Activated B cell treated with CpG ODN at 0.5 μM for 24 hours (primary cell): ENCODE measurements at regions not wholly inside any gene's neighbourhood (a gene's known extent, or its start where the extent isn't known, plus 50 kb on each side); places are given as distances from the start of the nearest gene placed in this dataset.

ENCODE experiments used
- ATAC-seq: fragments of 200-7000 bp; cut with Tn5 transposase; one replicate; pipeline ENCODE4 v1.10.0; 2021; ENCODE audit warnings: low read depth, mild to moderate bottlenecking, moderate library complexity
- CTCF ChIA-PET: fragments of 350-600 bp; sonication (Branson Sonifier 250); formaldehyde crosslinking; loops from one replicate; lab custom pipeline; 2021; ENCODE audit warnings: antibody characterized with exemption; lab: Charles Lee
- POLR2A ChIA-PET: fragments of 350-600 bp; sonication (Branson Sonifier 250); formaldehyde crosslinking; loops from one replicate; lab custom pipeline; 2021; ENCODE audit warnings: antibody characterized with exemption; lab: Charles Lee
- DNase-seq: peaks from one replicate; pipeline ENCODE4 v3.0.0; 2022
- H3K27ac Mint-ChIP-seq: one replicate; pipeline ENCODE4 v1.8.0; 2020; ENCODE audit warnings: mixed read lengths
- H3K27me3 Mint-ChIP-seq: one replicate; pipeline ENCODE4 v1.8.0; 2021; ENCODE audit warnings: mixed read lengths
- H3K36me3 Mint-ChIP-seq: one replicate; pipeline ENCODE4 v1.8.0; 2021; ENCODE audit warnings: low read depth, mixed read lengths
- H3K4me1 Mint-ChIP-seq: one replicate; pipeline ENCODE4 v1.8.0; 2021; ENCODE audit warnings: mixed read lengths
- H3K4me3 Mint-ChIP-seq: one replicate; pipeline ENCODE4 v1.8.0; 2020; ENCODE audit warnings: mild to moderate bottlenecking, mixed read lengths
- H3K9me3 Mint-ChIP-seq: one replicate; pipeline ENCODE4 v1.8.0; 2020; ENCODE audit warnings: mixed read lengths
- intact Hi-C: fragments of 100-400 bp; cut with micrococcal nuclease; formaldehyde crosslinking; loops from one replicate; pipeline ENCODE4 v1.15.1; 2024
- TF ChIP-seq, protein P1 (sequence below): fragments of 200-600 bp; IDR thresholded peaks from one replicate; pipeline ENCODE4 v1.8.0; 2022; ENCODE audit warnings: antibody characterized with exemption, mild to moderate bottlenecking

DNA sequence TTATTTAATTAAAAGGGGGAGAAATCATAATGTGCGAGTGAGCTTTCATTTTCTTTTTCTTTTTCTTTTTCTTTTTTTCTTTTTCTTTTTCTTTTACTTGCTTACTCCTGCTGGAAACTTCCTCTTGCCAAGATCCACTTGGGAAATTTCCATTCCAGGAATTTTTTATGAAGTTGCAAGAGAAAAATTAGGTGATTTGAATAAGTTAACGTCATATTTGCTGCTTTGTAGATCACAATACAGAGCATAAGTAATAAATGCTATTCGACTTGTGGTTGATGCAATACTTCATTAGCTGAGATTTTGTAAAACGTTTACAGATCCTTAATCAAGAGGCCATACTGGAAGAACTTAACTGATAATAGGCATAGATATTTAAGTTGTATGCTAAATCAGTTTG, 354.7 kb upstream of the SMIM21 start:
- Mint-ChIP-seq H3K4me1 (no peaks in the 10 kb centered on the region), H3K4me3 (no peak overlapping the region), H3K36me3 (no peaks in the 10 kb centered on the region), H3K9me3 (no peaks in the 10 kb centered on the region), H3K27me3 (no peaks in the 10 kb centered on the region), H3K27ac (no peak overlapping the region)
- POLR2A ChIA-PET: no interaction called here
- TF ChIP-seq, protein P1, sequence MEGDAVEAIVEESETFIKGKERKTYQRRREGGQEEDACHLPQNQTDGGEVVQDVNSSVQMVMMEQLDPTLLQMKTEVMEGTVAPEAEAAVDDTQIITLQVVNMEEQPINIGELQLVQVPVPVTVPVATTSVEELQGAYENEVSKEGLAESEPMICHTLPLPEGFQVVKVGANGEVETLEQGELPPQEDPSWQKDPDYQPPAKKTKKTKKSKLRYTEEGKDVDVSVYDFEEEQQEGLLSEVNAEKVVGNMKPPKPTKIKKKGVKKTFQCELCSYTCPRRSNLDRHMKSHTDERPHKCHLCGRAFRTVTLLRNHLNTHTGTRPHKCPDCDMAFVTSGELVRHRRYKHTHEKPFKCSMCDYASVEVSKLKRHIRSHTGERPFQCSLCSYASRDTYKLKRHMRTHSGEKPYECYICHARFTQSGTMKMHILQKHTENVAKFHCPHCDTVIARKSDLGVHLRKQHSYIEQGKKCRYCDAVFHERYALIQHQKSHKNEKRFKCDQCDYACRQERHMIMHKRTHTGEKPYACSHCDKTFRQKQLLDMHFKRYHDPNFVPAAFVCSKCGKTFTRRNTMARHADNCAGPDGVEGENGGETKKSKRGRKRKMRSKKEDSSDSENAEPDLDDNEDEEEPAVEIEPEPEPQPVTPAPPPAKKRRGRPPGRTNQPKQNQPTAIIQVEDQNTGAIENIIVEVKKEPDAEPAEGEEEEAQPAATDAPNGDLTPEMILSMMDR: no peak
- CTCF ChIA-PET: no interaction called here
- intact Hi-C loops: no loop called here
- no peak for ATAC-seq
- no peak for DNase-seq

DNA sequence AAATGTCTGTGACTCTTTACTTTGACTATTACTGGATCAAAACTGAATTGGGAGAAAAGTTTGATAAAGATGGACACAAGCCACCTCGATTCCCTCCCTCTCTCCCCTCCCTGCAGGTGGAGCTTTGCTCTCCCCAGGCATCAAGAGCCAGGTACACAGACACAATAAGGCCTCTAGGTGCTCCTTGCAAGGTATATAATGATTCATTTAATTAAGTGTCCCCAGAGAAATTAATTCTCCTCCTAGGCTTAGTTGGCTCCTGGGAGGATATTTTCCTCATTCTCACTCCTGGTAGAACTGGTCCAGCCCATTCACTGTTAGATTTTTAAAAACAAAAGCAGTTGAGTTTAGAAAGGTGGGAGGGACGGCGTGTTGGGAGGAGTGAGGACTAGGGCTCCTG, 352.4 kb upstream of the SMIM21 start:
- POLR2A ChIA-PET: no interaction called here
- no peaks in the 10 kb centered on the region for H3K36me3 Mint-ChIP-seq

DNA sequence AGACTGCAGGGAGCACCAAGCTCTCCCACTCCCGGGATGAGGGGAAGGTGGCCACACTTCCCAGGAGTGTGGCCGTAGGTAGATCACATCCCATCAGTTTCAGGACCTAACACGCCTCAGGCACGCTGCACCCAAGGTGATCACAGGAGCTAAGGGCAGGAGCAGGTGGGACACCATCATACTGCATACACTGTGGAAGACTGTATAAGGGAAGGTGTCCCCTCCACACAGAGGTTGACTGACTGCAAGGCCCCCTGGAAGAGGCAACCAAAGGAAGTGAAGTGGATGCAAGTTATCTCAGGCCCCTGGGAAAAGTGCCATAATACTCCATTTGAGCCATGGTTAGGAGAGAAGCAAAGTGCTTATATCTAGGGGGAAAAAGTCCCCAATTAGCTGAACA, 351.9 kb upstream of the SMIM21 start:
- ATAC-seq (no peak), DNase-seq (no peak)
- ChIA-PET CTCF (no interaction called here), POLR2A (no interaction called here)
- Mint-ChIP-seq H3K36me3 (no peaks in the 10 kb centered on the region), H3K9me3 (no peaks in the 10 kb centered on the region), H3K27ac (no peak overlapping the region), H3K27me3 (no peaks in the 10 kb centered on the region), H3K4me1 (no peaks in the 10 kb centered on the region), H3K4me3 (no peak overlapping the region)
- TF ChIP-seq, protein P1: no peak
- intact Hi-C loops: no loop called here

More for the DNA sequence above, 352.4 kb upstream of the SMIM21 start:
- ATAC-seq (no peak), DNase-seq (no peak)
- intact Hi-C loops: no loop called here
- H3K27ac Mint-ChIP-seq: no peak overlapping the region
- CTCF ChIA-PET: no interaction called here
- H3K9me3 Mint-ChIP-seq: no peaks in the 10 kb centered on the region
- H3K27me3 Mint-ChIP-seq: no peaks in the 10 kb centered on the region
- H3K4me3 Mint-ChIP-seq: no peak overlapping the region
- TF ChIP-seq, protein P1: no peak
- H3K4me1 Mint-ChIP-seq: no peaks in the 10 kb centered on the region

DNA sequence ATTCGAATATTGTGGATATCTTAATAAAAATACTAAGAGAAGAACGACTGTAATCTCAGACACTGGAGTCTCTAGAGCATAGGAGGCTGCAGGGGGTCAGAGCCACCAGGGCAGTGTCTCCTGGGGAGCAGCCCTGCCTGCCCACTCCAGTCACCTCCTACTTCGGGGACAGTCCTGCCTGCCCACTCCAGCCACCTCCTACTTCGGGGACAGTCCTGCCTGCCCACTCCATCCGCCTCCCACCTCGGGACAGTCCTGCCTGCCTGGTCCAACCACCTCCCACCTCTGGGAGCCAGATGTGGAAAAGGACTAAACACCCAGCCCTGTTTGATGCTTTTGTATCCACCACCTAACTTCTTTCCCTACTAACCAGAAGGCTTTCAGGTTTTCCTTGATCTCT, 350.1 kb upstream of the SMIM21 start:
- TF ChIP-seq, protein P1: no peak
- intact Hi-C loops: no loop called here
- POLR2A ChIA-PET: no interaction called here
- CTCF ChIA-PET: no interaction called here
- DNase-seq (no peak), ATAC-seq (no peak)
- Mint-ChIP-seq H3K4me1 (no peaks in the 10 kb centered on the region), H3K9me3 (no peaks in the 10 kb centered on the region), H3K27ac (no peak overlapping the region), H3K27me3 (no peaks in the 10 kb centered on the region), H3K4me3 (no peak overlapping the region), H3K36me3 (no peaks in the 10 kb centered on the region)

DNA sequence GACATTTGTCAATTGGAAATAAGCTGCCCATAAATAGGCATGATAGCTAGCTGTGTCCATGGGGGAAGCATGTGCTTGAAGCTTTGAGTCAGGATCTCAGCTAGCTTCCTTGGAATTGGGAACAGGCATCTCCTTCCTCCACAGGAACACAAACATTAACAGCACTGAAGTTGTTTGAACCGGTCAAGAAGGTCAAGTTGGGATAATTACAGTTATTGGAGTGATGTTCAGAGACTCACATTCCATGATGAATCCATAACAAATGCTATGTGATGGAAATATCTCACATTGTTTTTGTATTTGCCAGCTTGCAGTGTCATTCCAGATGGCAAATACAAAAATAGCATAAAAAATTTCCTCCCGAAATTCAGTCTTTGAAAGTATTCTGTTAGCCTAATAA, 347.6 kb upstream of the SMIM21 start:
- DNase-seq (no peak), ATAC-seq (no peak)
- H3K36me3 Mint-ChIP-seq: no peaks in the 10 kb centered on the region
- H3K27me3 Mint-ChIP-seq: no peaks in the 10 kb centered on the region
- no peak overlapping the region for H3K27ac Mint-ChIP-seq
- TF ChIP-seq, protein P1: no peak
- H3K4me1 Mint-ChIP-seq: no peaks in the 10 kb centered on the region
- intact Hi-C loops: no loop called here
- H3K4me3 Mint-ChIP-seq: no peak overlapping the region
- POLR2A ChIA-PET: no interaction called here
- CTCF ChIA-PET: no interaction called here
- peaks cover 2% of the 10 kb centered on the region for H3K9me3 Mint-ChIP-seq
